ENCODE measurements at regions not wholly inside any gene's neighbourhood (a gene's known extent, or its start where the extent isn't known, plus 50 kb on each side); places are given as distances from the start of the nearest gene placed in this dataset.

- Mint-ChIP-seq H3K4me1 (no peaks in the 10 kb centered on the region), H3K4me3 (no peak overlapping the region), H3K9me3 (peaks cover 0 to 3% (median 2%) of the 10 kb centered on the region in 3 donors), H3K27ac (no peak overlapping the region), H3K36me3 (peaks cover 2% of the 10 kb centered on the region), H3K27me3 (peaks cover 3% of the 10 kb centered on the region)
Measured at GRCh38 chr3:152556731-152557254, 278.1 kb upstream of the P2RY1 start.

GRCh38 chr3:152557302-152557999, 277.5 kb upstream of the P2RY1 start:
- H3K36me3 Mint-ChIP-seq, result peaks cover 2% of the 10 kb centered on the region
- no peak overlapping the region for H3K27ac Mint-ChIP-seq
- peaks cover 3% of the 10 kb centered on the region for H3K27me3 Mint-ChIP-seq
- H3K9me3 Mint-ChIP-seq, result peaks cover 0 to 3% (median 2%) of the 10 kb centered on the region in 3 donors
- no peak overlapping the region for H3K4me3 Mint-ChIP-seq
- H3K4me1 Mint-ChIP-seq, result no peaks in the 10 kb centered on the region

- H3K27me3 Mint-ChIP-seq, result peaks cover 3% of the 10 kb centered on the region
- peaks cover 2% of the 10 kb centered on the region for H3K36me3 Mint-ChIP-seq
- peaks cover 0 to 3% (median 2%) of the 10 kb centered on the region in 3 donors for H3K9me3 Mint-ChIP-seq
- H3K27ac Mint-ChIP-seq, result no peak overlapping the region
- H3K4me3 Mint-ChIP-seq, result no peak overlapping the region
- H3K4me1 Mint-ChIP-seq, result no peaks in the 10 kb centered on the region
Measured at GRCh38 chr3:152558386-152558785, 276.5 kb upstream of the P2RY1 start.

GRCh38 chr3:152559246-152559645, 275.7 kb upstream of the P2RY1 start:
- peaks cover 0 to 3% (median 2%) of the 10 kb centered on the region in 3 donors for H3K9me3 Mint-ChIP-seq
- H3K27ac Mint-ChIP-seq, result no peak overlapping the region
- no peaks in the 10 kb centered on the region for H3K27me3 Mint-ChIP-seq
- H3K4me3 Mint-ChIP-seq, result no peak overlapping the region
- H3K36me3 Mint-ChIP-seq, result peaks cover 2% of the 10 kb centered on the region
- H3K4me1 Mint-ChIP-seq, result no peaks in the 10 kb centered on the region

- peaks cover 3% of the 10 kb centered on the region for H3K36me3 Mint-ChIP-seq
- H3K9me3 Mint-ChIP-seq, result peaks cover 0 to 3% (median 0%) of the 10 kb centered on the region in 3 donors
- no peak overlapping the region for H3K4me3 Mint-ChIP-seq
- no peaks in the 10 kb centered on the region for H3K27me3 Mint-ChIP-seq
- no peak overlapping the region for H3K27ac Mint-ChIP-seq
- H3K4me1 Mint-ChIP-seq, result no peaks in the 10 kb centered on the region
Measured at GRCh38 chr3:152564459-152564858, 270.5 kb upstream of the P2RY1 start.

GRCh38 chr3:152574461-152575079, 260.4 kb upstream of the P2RY1 start:
- Mint-ChIP-seq H3K36me3 (no peaks in the 10 kb centered on the region), H3K27me3 (peaks cover 6% of the 10 kb centered on the region), H3K4me1 (peaks cover 0 to 1% (median 0%) of the 10 kb centered on the region in 3 donors), H3K9me3 (no peaks in the 10 kb centered on the region), H3K4me3 (no peak overlapping the region), H3K27ac (no peak overlapping the region)

GRCh38 chr3:152578769-152579168, 256.2 kb upstream of the P2RY1 start:
- no peaks in the 10 kb centered on the region for H3K9me3 Mint-ChIP-seq
- H3K4me3 Mint-ChIP-seq, result no peak overlapping the region
- H3K27ac Mint-ChIP-seq, result no peak overlapping the region
- peaks cover 0 to 3% (median 1%) of the 10 kb centered on the region in 3 donors for H3K4me1 Mint-ChIP-seq
- no peaks in the 10 kb centered on the region for H3K36me3 Mint-ChIP-seq
- H3K27me3 Mint-ChIP-seq, result peaks cover 8% of the 10 kb centered on the region

GRCh38 chr3:152581951-152582350, 253.0 kb upstream of the P2RY1 start:
- Mint-ChIP-seq H3K27me3 (peaks cover 6% of the 10 kb centered on the region), H3K36me3 (no peaks in the 10 kb centered on the region), H3K9me3 (no peaks in the 10 kb centered on the region), H3K27ac (no peak overlapping the region), H3K4me3 (no peak overlapping the region), H3K4me1 (peaks cover 0 to 3% (median 0%) of the 10 kb centered on the region in 3 donors)

- H3K27me3 Mint-ChIP-seq, result peaks cover 2% of the 10 kb centered on the region
- H3K9me3 Mint-ChIP-seq, result no peaks in the 10 kb centered on the region
- no peak overlapping the region for H3K4me3 Mint-ChIP-seq
- H3K36me3 Mint-ChIP-seq, result no peaks in the 10 kb centered on the region
- no peak overlapping the region for H3K27ac Mint-ChIP-seq
- H3K4me1 Mint-ChIP-seq, result peaks cover 0 to 3% (median 0%) of the 10 kb centered on the region in 3 donors
Measured at GRCh38 chr3:152583963-152584362, 251.0 kb upstream of the P2RY1 start.

GRCh38 chr3:152586974-152587373, 248.0 kb upstream of the P2RY1 start:
- H3K27me3 Mint-ChIP-seq, result no peaks in the 10 kb centered on the region

GRCh38 chr3:152587861-152588260, 247.1 kb upstream of the P2RY1 start:
- H3K4me1 Mint-ChIP-seq, result peaks cover 0 to 10% (median 0%) of the 10 kb centered on the region in 3 donors
- H3K4me3 Mint-ChIP-seq, result no peak overlapping the region
- no peak overlapping the region for H3K27ac Mint-ChIP-seq
- H3K27me3 Mint-ChIP-seq, result no peaks in the 10 kb centered on the region
- H3K36me3 Mint-ChIP-seq, result peaks cover 3% of the 10 kb centered on the region
- no peaks in the 10 kb centered on the region for H3K9me3 Mint-ChIP-seq

More at GRCh38 chr3:152586974-152587373, 248.0 kb upstream of the P2RY1 start:
- Mint-ChIP-seq H3K4me1 (peaks cover 0 to under 1% (median 0%) of the 10 kb centered on the region in 3 donors), H3K27ac (no peak overlapping the region), H3K9me3 (no peaks in the 10 kb centered on the region), H3K36me3 (no peaks in the 10 kb centered on the region), H3K4me3 (no peak overlapping the region)

- Mint-ChIP-seq H3K27me3 (no peaks in the 10 kb centered on the region), H3K9me3 (no peaks in the 10 kb centered on the region), H3K4me3 (no peak overlapping the region), H3K27ac (no peak overlapping the region), H3K36me3 (peaks cover 3% of the 10 kb centered on the region), H3K4me1 (peaks cover 0 to 13% (median 4%) of the 10 kb centered on the region in 3 donors)
Measured at GRCh38 chr3:152589644-152590043, 245.3 kb upstream of the P2RY1 start.

- H3K36me3 Mint-ChIP-seq, result peaks cover 3% of the 10 kb centered on the region
- no peaks in the 10 kb centered on the region for H3K9me3 Mint-ChIP-seq
- no peaks in the 10 kb centered on the region for H3K27me3 Mint-ChIP-seq
- peaks cover 7 to 21% (median 15%) of the 10 kb centered on the region in 3 donors for H3K4me1 Mint-ChIP-seq
- H3K27ac Mint-ChIP-seq, result no peak overlapping the region
- H3K4me3 Mint-ChIP-seq, result no peak overlapping the region
Measured at GRCh38 chr3:152591515-152591914, 243.4 kb upstream of the P2RY1 start.

- Mint-ChIP-seq H3K36me3 (peaks cover 6% of the 10 kb centered on the region), H3K9me3 (no peaks in the 10 kb centered on the region), H3K27me3 (no peaks in the 10 kb centered on the region), H3K4me3 (no peak overlapping the region), H3K27ac (peak overlapping the region in 1 of 3 donors; percentile 41), H3K4me1 (peaks cover 15 to 29% (median 28%) of the 10 kb centered on the region in 3 donors)
Measured at GRCh38 chr3:152593242-152593641, 241.7 kb upstream of the P2RY1 start.

- Mint-ChIP-seq H3K36me3 (peaks cover 10% of the 10 kb centered on the region), H3K4me1 (peaks cover 15 to 30% (median 29%) of the 10 kb centered on the region in 3 donors), H3K4me3 (peak overlapping the region; percentile 13 to 89 (median 64)), H3K27ac (peak overlapping the region; percentile 36 to 90 (median 86)), H3K27me3 (no peaks in the 10 kb centered on the region), H3K9me3 (peaks cover 0 to 2% (median 0%) of the 10 kb centered on the region in 3 donors)
Measured at GRCh38 chr3:152595975-152596821, 238.7 kb upstream of the P2RY1 start.
